GM12865 (cell line): ENCODE measurements at regions not wholly inside any gene's neighbourhood (a gene's known extent, or its start where the extent isn't known, plus 50 kb on each side); places are given as distances from the start of the nearest gene placed in this dataset.

Source experiments
- DNase-seq: peaks from one replicate; pipeline ENCODE4 v3.0.0; 2010; ENCODE audit warnings: low read depth
- H3K4me3 ChIP-seq: 2 replicates; pipeline ENCODE4 v1.5.1; 2011; ENCODE audit warnings: mild to moderate bottlenecking, low read depth, low read length, control low read depth
- TF ChIP-seq, protein P1 (sequence below): IDR thresholded peaks from 2 replicates; pipeline ENCODE4 v1.5.1; 2011; ENCODE audit warnings: low read length, control low read depth, low read depth, inconsistent platforms; ENCODE audit not compliant: insufficient read depth; ENCODE audit errors: missing control alignments

DNA sequence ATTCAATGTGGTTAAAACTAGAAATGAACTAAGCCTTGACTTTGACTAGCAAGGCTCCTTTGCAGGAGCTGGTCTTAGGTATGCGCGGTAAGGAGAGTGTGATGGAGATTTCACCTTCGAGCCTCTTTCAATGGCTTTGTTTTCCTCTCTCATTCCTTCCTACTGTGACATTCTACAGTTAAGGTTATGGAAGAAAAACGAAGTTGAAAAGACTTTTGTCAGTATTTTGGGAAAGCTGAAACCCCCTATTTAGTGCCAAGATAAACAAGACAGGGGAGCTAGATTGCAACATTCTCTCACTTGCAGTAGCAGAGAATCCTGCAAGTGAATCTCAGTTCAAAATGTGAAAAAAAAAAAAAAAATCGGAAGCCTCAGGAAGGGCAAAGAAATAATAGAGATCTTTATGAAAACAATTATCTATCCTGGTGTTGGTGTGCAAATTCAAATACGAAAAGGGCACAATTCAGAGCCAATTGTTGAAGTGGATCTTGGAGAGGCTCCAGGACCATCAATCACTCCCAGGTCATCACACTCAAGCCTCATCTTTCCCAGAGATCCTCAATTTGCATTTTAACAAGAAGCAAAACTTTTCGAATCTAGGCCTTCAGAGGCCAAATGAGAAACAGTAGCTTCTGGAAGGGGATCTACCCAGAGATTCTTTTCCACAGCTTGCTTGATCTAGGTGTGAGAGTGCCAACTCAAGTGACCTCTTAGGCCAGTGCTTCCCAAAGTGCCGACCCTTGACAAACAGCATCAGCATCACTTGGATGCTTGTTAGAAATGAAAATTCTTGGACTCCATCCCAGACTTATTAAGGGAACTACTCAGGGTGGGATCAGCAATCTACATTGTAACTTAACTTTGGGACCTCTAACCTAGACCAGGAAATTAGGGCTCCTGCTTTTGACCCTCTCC is 163.8 kb downstream of the INHBA start:
- H3K4me3 ChIP-seq = no peak overlapping the region
- DNase-seq = no peak
- TF ChIP-seq, protein P1, sequence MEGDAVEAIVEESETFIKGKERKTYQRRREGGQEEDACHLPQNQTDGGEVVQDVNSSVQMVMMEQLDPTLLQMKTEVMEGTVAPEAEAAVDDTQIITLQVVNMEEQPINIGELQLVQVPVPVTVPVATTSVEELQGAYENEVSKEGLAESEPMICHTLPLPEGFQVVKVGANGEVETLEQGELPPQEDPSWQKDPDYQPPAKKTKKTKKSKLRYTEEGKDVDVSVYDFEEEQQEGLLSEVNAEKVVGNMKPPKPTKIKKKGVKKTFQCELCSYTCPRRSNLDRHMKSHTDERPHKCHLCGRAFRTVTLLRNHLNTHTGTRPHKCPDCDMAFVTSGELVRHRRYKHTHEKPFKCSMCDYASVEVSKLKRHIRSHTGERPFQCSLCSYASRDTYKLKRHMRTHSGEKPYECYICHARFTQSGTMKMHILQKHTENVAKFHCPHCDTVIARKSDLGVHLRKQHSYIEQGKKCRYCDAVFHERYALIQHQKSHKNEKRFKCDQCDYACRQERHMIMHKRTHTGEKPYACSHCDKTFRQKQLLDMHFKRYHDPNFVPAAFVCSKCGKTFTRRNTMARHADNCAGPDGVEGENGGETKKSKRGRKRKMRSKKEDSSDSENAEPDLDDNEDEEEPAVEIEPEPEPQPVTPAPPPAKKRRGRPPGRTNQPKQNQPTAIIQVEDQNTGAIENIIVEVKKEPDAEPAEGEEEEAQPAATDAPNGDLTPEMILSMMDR = no peak

DNA sequence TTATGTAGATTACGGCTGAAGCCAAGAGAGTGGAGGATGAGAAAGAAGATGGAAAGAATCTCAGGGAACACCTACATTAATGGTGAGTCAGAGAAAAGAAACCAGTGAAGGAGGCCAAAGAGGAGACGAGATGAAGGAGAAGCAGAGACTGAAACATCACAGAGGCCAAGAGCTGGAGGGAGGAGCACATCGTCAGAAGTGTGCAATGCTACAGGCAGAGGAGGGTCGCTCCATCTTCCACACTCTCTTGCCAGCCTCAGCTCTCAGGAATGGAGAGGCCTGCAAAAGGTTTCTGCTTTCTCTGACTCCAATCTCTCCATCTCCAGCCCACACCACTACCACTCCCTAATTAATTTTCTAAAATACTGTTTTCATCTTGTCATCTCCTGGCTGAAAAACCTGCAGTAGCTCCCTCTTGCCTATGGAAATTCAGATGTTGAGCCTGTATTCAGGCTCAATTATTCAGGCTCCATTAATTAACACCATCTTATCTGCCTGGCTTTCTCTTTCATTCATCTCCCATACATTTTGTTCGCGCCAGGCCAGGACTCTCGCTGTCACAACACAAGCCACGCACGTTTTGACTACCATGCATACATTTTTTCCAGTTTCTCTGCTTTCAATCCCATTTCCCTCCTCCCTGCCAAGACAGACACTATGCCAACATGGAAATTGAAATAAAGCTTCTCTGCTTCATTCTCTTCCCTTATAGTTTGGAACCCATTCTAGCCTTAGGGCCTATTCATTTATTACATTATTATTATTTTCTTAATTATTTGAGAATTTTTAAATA is 165.8 kb downstream of the INHBA start:
- H3K4me3 ChIP-seq = no peak overlapping the region
- TF ChIP-seq, protein P1 = no peak
- no peak for DNase-seq

DNA sequence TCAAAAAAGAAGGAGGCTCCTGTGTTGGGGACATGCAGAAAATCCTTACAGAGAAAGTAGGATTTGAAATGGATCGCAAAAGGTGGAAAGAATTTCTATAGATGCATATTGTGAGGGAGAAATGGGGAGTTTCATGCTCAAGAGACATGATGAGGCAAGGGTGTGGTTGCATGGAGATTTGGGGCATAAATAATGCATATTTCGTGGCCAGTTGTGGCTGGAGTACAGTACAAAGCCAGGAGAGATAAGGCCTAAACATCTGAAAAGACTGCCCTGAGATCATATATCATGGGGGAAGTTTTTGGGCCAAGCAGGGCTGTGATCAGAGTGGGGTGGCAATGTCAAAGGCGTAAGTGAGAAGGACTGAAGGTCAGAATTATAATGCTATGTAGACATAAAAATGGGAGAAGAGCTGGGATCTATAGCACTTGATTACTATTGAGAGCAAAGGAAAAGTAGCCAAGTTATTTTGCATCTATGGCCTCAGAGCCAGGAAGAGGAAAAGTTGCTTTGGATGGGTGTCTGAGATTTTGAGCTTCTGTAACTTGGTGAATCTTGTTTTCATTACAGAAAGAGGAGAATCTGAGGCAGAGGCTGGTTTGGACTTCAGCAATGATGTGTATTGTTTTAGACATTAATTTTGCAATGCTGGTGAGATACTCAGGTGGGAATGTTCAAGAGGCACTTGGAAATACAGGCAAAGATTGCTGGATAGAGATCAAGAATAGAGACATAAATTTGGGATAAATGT is 166.6 kb downstream of the INHBA start:
- TF ChIP-seq, protein P1 = no peak
- DNase-seq = no peak

DNA sequence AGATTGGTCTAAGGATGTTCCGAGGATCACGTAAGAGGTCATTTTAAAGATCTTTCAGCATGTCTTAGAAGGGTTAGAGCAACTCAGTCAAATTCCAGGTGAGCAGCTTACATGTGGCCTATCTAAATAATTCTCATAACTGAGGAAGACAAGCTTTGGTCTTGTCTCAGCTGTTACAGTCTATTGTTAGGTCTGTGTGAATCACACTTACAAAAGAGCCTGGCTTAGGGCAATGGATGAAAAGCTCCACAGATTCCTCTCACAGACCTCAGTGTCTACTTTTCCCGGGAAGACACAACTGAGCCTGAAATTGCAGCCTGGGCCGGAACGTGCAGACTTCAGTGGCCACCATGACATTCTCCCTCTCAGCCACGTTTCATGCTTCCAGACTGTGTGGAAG is 173.1 kb downstream of the INHBA start:
- no peak for DNase-seq
- no peak overlapping the region for H3K4me3 ChIP-seq
- TF ChIP-seq, protein P1 = no peak

More for the DNA sequence above, 166.6 kb downstream of the INHBA start:
- H3K4me3 ChIP-seq = no peak overlapping the region

DNA sequence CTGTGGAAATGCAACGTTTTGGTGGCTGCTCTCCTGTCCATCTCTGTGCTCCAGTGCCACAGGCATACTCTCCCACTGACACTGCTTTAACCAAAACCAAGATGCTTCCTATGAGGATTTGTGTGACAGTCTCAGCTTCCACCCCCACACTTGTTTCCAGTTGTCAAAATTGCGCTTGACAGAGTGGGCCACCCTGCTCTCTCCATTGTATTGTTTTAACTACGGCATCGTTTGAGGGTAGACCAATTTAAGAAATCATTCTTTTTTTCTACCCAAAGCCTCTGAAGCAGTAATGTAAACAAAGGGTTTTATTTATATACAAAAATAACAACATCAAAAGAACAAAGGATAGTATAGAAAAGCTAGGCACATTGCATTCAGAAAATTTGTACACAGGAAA is 178.0 kb downstream of the INHBA start:
- DNase-seq = no peak
- TF ChIP-seq, protein P1 = no peak
- H3K4me3 ChIP-seq = no peak overlapping the region

DNA sequence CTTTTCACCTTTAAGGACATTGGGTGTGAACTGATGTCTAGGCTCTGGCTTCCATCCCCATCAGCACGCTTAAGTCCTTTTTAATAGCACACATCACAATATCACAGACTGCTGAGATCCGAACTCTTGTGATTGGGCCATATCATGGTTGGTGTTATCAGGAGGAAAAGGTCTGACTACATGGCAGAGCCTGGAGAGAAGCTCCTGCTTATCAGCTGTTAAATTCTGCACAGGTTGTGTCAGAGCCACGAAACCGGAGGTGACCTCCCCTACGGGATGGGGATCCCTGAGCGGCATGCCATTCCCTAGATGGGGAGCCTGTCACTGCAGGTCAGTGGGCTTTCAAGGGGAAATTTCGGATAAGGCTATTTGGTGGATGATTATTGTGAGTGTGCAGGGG is 182.4 kb downstream of the INHBA start:
- no peak for DNase-seq
- TF ChIP-seq, protein P1 = no peak
- no peak overlapping the region for H3K4me3 ChIP-seq
